Neuronal stem cell (in vitro differentiated cells): ENCODE measurements at regions not wholly inside any gene's neighbourhood (a gene's known extent, or its start where the extent isn't known, plus 50 kb on each side); places are given as distances from the start of the nearest gene placed in this dataset.

ENCODE experiments used
- DNase-seq: peaks from one replicate; pipeline ENCODE4 v3.0.0-alpha.2; 2013; ENCODE audit warnings: low spot score
- H2AFZ ChIP-seq: one replicate; pipeline ENCODE4 v1.6.1; 2013; ENCODE audit warnings: mild to moderate bottlenecking, low read length, inconsistent platforms
- H2AK5ac ChIP-seq: 2 replicates; pipeline ENCODE4 v1.6.1; 2013; ENCODE audit warnings: low read depth, mild to moderate bottlenecking, inconsistent platforms, low read length, moderate library complexity, mixed read lengths
- H2BK120ac ChIP-seq: 2 replicates; pipeline ENCODE4 v1.6.1; 2013; ENCODE audit warnings: low read depth, mild to moderate bottlenecking, inconsistent platforms, low read length, moderate library complexity, mixed read lengths
- H2BK12ac ChIP-seq: one replicate; pipeline ENCODE4 v1.6.1; 2013; ENCODE audit warnings: low read length, inconsistent platforms
- H2BK15ac ChIP-seq: 2 replicates; pipeline ENCODE4 v1.6.1; 2013; ENCODE audit warnings: mild to moderate bottlenecking, low read length, inconsistent platforms, mixed read lengths
- H2BK5ac ChIP-seq: one replicate; pipeline ENCODE4 v1.6.1; 2013; ENCODE audit warnings: inconsistent platforms, mild to moderate bottlenecking, low read length, moderate library complexity
- H3K14ac ChIP-seq: one replicate; pipeline ENCODE4 v1.6.1; 2013; ENCODE audit warnings: low read length, inconsistent platforms
- H3K18ac ChIP-seq: 2 replicates; pipeline ENCODE4 v1.6.1; 2013; ENCODE audit warnings: low read length, inconsistent platforms
- H3K23ac ChIP-seq: 2 replicates; pipeline ENCODE4 v1.6.1; 2013; ENCODE audit warnings: low read depth, mild to moderate bottlenecking, mixed read lengths, low read length, inconsistent platforms; ENCODE audit not compliant: poor library complexity
- H3K27ac ChIP-seq: replicated peaks from 3 replicates; pipeline ENCODE4 v1.5.1; 2013; ENCODE audit warnings: low read length, inconsistent platforms
- H3K27me3 ChIP-seq, 3 experiments: 2 replicates each; pipeline ENCODE4 v1.6.1; 2013; ENCODE audit warnings: low read length in 3 of 3, mild to moderate bottlenecking in 2 of 3, inconsistent platforms in 1 of 3, low read depth in 1 of 3, mixed read lengths in 1 of 3, moderate library complexity in 1 of 3; ENCODE audit not compliant: control insufficient read depth in 3 of 3, insufficient read depth in 3 of 3
- H3K36me3 ChIP-seq, 2 donors: replicated peaks in 1 of 2; 2 replicates each; pipeline ENCODE4 v1.6.1; 2013; ENCODE audit warnings: low read length in 2 of 2; ENCODE audit not compliant: control insufficient read depth in 2 of 2, insufficient read depth in 2 of 2
- H3K4ac ChIP-seq: 2 replicates; pipeline ENCODE4 v1.6.1; 2013; ENCODE audit warnings: inconsistent platforms, mild to moderate bottlenecking, low read length, moderate library complexity
- H3K4me1 ChIP-seq, 2 donors: 1 replicate in 1 of 2; 2 replicates in 1 of 2; pipeline ENCODE4 v1.6.1; 2013; ENCODE audit warnings: low read length in 2 of 2, low read depth in 1 of 2; ENCODE audit not compliant: control insufficient read depth in 2 of 2, insufficient read depth in 1 of 2
- H3K4me2 ChIP-seq: one replicate; pipeline ENCODE4 v1.6.1; 2013; ENCODE audit warnings: mild to moderate bottlenecking, low read length, inconsistent platforms; ENCODE audit not compliant: insufficient read depth, poor library complexity, severe bottlenecking
- H3K4me3 ChIP-seq, 2 donors: 2 replicates each; pipeline ENCODE4 v1.5.1; 2013; ENCODE audit warnings: low read length in 2 of 2, mild to moderate bottlenecking in 2 of 2, inconsistent platforms in 1 of 2, moderate library complexity in 1 of 2
- H3K79me1 ChIP-seq: one replicate; pipeline ENCODE4 v1.6.1; 2013; ENCODE audit warnings: low read depth, mild to moderate bottlenecking, inconsistent platforms, low read length, moderate library complexity
- H3K9ac ChIP-seq: one replicate; pipeline ENCODE4 v1.6.1; 2013; ENCODE audit warnings: mild to moderate bottlenecking, low read depth, low read length, inconsistent platforms; ENCODE audit not compliant: poor library complexity
- H3K9me3 ChIP-seq, 2 donors: replicated peaks in 1 of 2; 2 replicates each; pipeline versions ENCODE3 to v1.6.1; 2013; ENCODE audit warnings: low read length in 2 of 2, mild to moderate bottlenecking in 2 of 2, inconsistent platforms in 1 of 2, low read depth in 1 of 2, mixed read lengths in 1 of 2, moderate library complexity in 1 of 2; ENCODE audit not compliant: control insufficient read depth in 2 of 2, insufficient read depth in 1 of 2
- H4K8ac ChIP-seq: one replicate; pipeline ENCODE4 v1.6.1; 2013; ENCODE audit warnings: low read depth, mild to moderate bottlenecking, inconsistent platforms, low read length, moderate library complexity
- H4K91ac ChIP-seq: one replicate; pipeline ENCODE4 v1.6.1; 2013; ENCODE audit warnings: low read length, low read depth, mild to moderate bottlenecking, inconsistent platforms; ENCODE audit not compliant: poor library complexity
- WGBS, 2 donors: extraction: QIAGEN DNeasy Blood & Tissue Kit; methylation state at CpG; one replicate each; pipeline ENCODE4 v1.1.7; 2013; ENCODE audit warnings: missing lambda C conversion rate in 2 of 2, mixed read lengths in 1 of 2; ENCODE audit not compliant: insufficient read length in 2 of 2, insufficient replicate concordance in 1 of 2; ENCODE audit errors: extremely low coverage in 2 of 2; 5-methylcytosine and 5-hydroxymethylcytosine counted together

GRCh38 chr4:140249351-140249750 lies 95.4 kb upstream of the MAML3 start:
- Histone ChIP-seq H3K14ac (no peak overlapping the region), H3K79me1 (no peaks in the 10 kb centered on the region), H2BK5ac (no peak overlapping the region), H3K23ac (no peak overlapping the region), H3K9ac (no peak overlapping the region), H2AFZ (peak overlapping the region; percentile 68), H2BK120ac (no peak overlapping the region), H3K27ac (no peak overlapping the region), H3K18ac (no peak overlapping the region), H3K4ac (no peak overlapping the region), H4K91ac (no peak overlapping the region), H3K4me1 (peaks cover 19 to 23% of the 10 kb centered on the region in 2 donors), H4K8ac (no peak overlapping the region), H3K9me3 (no peaks in the 10 kb centered on the region), H3K27me3 (no peaks in the 10 kb centered on the region), H2BK15ac (no peak overlapping the region), H2BK12ac (no peak overlapping the region), H3K4me3 (no peak overlapping the region), H2AK5ac (no peak overlapping the region), H3K4me2 (no peak overlapping the region), H3K36me3 (no peaks in the 10 kb centered on the region)
- WGBS, 2 donors: no CpG with 5 or more reads among the region's 4 CpGs
- no peak for DNase-seq

- H3K9me3 ChIP-seq: no peaks in the 10 kb centered on the region
- H4K8ac ChIP-seq: no peak overlapping the region
- no peak overlapping the region for H2BK120ac ChIP-seq
- H2BK5ac ChIP-seq: no peak overlapping the region
- no peaks in the 10 kb centered on the region for H3K79me1 ChIP-seq
- no peak overlapping the region for H3K4me3 ChIP-seq
- no peak overlapping the region for H4K91ac ChIP-seq
- no peak overlapping the region for H3K23ac ChIP-seq
- no peak overlapping the region for H2BK12ac ChIP-seq
- H3K4me1 ChIP-seq: peaks cover 13 to 25% of the 10 kb centered on the region in 2 donors
- H3K18ac ChIP-seq: no peak overlapping the region
- WGBS, 2 donors: no CpG with 5 or more reads among the region's 2 CpGs
- DNase-seq: no peak
- H3K9ac ChIP-seq: no peak overlapping the region
- H3K4me2 ChIP-seq: no peak overlapping the region
- H3K14ac ChIP-seq: no peak overlapping the region
- no peak overlapping the region for H2AFZ ChIP-seq
- no peak overlapping the region for H3K4ac ChIP-seq
- H3K36me3 ChIP-seq: no peaks in the 10 kb centered on the region
- no peaks in the 10 kb centered on the region for H3K27me3 ChIP-seq
- no peak overlapping the region for H2BK15ac ChIP-seq
- no peak overlapping the region for H3K27ac ChIP-seq
- no peak overlapping the region for H2AK5ac ChIP-seq
Measured at GRCh38 chr4:140247237-140247636, 93.3 kb upstream of the MAML3 start.

- Histone ChIP-seq H3K4me3 (no peak overlapping the region), H3K4me1 (peaks cover 5 to 20% of the 10 kb centered on the region in 2 donors), H2BK5ac (no peak overlapping the region), H3K9me3 (no peaks in the 10 kb centered on the region), H2AK5ac (no peak overlapping the region), H4K8ac (no peak overlapping the region), H3K18ac (no peak overlapping the region), H3K4ac (no peak overlapping the region), H3K27ac (no peak overlapping the region), H2BK12ac (no peak overlapping the region), H2BK120ac (no peak overlapping the region), H3K79me1 (no peaks in the 10 kb centered on the region), H3K23ac (no peak overlapping the region), H2AFZ (no peak overlapping the region), H3K4me2 (no peak overlapping the region), H3K36me3 (no peaks in the 10 kb centered on the region), H3K27me3 (no peaks in the 10 kb centered on the region), H4K91ac (peak overlapping the region; percentile 5), H2BK15ac (no peak overlapping the region), H3K14ac (no peak overlapping the region), H3K9ac (no peak overlapping the region)
- no peak for DNase-seq
- no CpG with 5 or more reads among the region's 3 CpGs for WGBS, 2 donors
Measured at GRCh38 chr4:140246216-140246615, 92.2 kb upstream of the MAML3 start.

- Histone ChIP-seq H3K4ac (no peak overlapping the region), H4K91ac (no peak overlapping the region), H2BK120ac (no peak overlapping the region), H3K9me3 (no peaks in the 10 kb centered on the region), H3K27ac (no peak overlapping the region), H3K27me3 (no peaks in the 10 kb centered on the region), H3K18ac (no peak overlapping the region), H3K9ac (no peak overlapping the region), H3K14ac (no peak overlapping the region), H4K8ac (no peak overlapping the region), H3K4me2 (no peak overlapping the region), H3K4me3 (no peak overlapping the region), H2BK5ac (no peak overlapping the region), H2BK12ac (no peak overlapping the region), H2AK5ac (no peak overlapping the region), H3K4me1 (peaks cover 6 to 20% of the 10 kb centered on the region in 2 donors), H2BK15ac (no peak overlapping the region), H3K23ac (no peak overlapping the region), H3K36me3 (no peaks in the 10 kb centered on the region), H3K79me1 (no peaks in the 10 kb centered on the region), H2AFZ (no peak overlapping the region)
- DNase-seq: no peak
- WGBS, 2 donors: no CpG with 5 or more reads among the region's 1 CpG
Measured at GRCh38 chr4:140244328-140244727, 90.3 kb upstream of the MAML3 start.
